Endothelial cell of umbilical vein (primary cell): ENCODE measurements at regions not wholly inside any gene's neighbourhood (a gene's known extent, or its start where the extent isn't known, plus 50 kb on each side); places are given as distances from the start of the nearest gene placed in this dataset.

Experiments
- BruUV-seq: library from RNA; stranded (reverse); fragments of 400-500 nt; replicated peaks from 2 replicates; lab custom pipeline; 2021; lab: Mats Ljungman, UMichigan
- CTCF ChIA-PET: fragments of 300-600, 350-600 bp; sonication (Branson Sonifier 250); formaldehyde crosslinking; loops from one replicate; lab custom pipeline; 2021; ENCODE audit warnings: antibody characterized with exemption, inconsistent platforms; lab: Charles Lee
- POLR2A ChIA-PET: fragments of 300-600, 350-600 bp; sonication (Branson Sonifier 250); formaldehyde crosslinking; loops from one replicate; lab custom pipeline; 2021; ENCODE audit warnings: antibody characterized with exemption, inconsistent platforms; lab: Charles Lee
- DNase-seq: peaks from one replicate; pipeline ENCODE4 v3.0.0-alpha.2; 2011; ENCODE audit warnings: low read depth, low spot score
- FAIRE-seq: peaks from 2 replicates; lab custom pipeline; 2011; peaks lifted over from hg19 to GRCh38; lab: Jason Lieb, UNC
- H2AFZ ChIP-seq: 2 replicates; pipeline ENCODE4 v1.6.0; 2012; ENCODE audit warnings: low read depth, low read length, control low read depth, inconsistent platforms
- H3K27ac ChIP-seq: 2 replicates; pipeline ENCODE4 v1.5.1; 2011; ENCODE audit warnings: low read depth, mild to moderate bottlenecking, control low read depth, low read length, moderate library complexity; ENCODE audit not compliant: insufficient read depth
- H3K27me3 ChIP-seq, 2 experiments: 2 replicates each; pipeline versions ENCODE4 v1.6.0 to v1.6.1; 2011; ENCODE audit warnings: low read length in 2 of 2, mixed read lengths in 1 of 2; ENCODE audit not compliant: control insufficient read depth in 2 of 2, insufficient read depth in 2 of 2
- H3K36me3 ChIP-seq, 2 experiments: 2 replicates in 1 of 2; 3 replicates in 1 of 2; pipeline ENCODE4 v1.5.1; 2011; ENCODE audit warnings: low read length in 2 of 2, mild to moderate bottlenecking in 1 of 2, moderate library complexity in 1 of 2; ENCODE audit not compliant: control insufficient read depth in 2 of 2, insufficient read depth in 2 of 2; ENCODE audit errors: extremely low read depth in 1 of 2
- H3K4me1 ChIP-seq: 3 replicates; pipeline ENCODE4 v1.5.1; 2011; ENCODE audit warnings: mild to moderate bottlenecking, low read length; ENCODE audit not compliant: control insufficient read depth, insufficient read depth; ENCODE audit errors: extremely low read depth
- H3K4me2 ChIP-seq: 2 replicates; pipeline ENCODE4 v1.6.1; 2011; ENCODE audit warnings: low read length, control low read depth, mixed read lengths; ENCODE audit not compliant: insufficient read depth
- H3K4me3 ChIP-seq, 3 experiments: fragments of 200-600 bp in 1 of 3; sonication (generic), shearing (Covaris generic) in 1 of 3; replicated peaks in 1 of 3; 2 replicates each; pipeline ENCODE4 v1.5.1; 2011 to 2016; ENCODE audit warnings: control low read depth in 3 of 3, low read length in 3 of 3, mild to moderate bottlenecking in 2 of 3, inconsistent platforms in 1 of 3, low read depth in 1 of 3, moderate library complexity in 1 of 3; ENCODE audit not compliant: insufficient read depth in 1 of 3
- H3K79me2 ChIP-seq: 2 replicates; pipeline ENCODE4 v1.6.0; 2012; ENCODE audit warnings: low read length, inconsistent platforms; ENCODE audit not compliant: control insufficient read depth, insufficient read depth
- H3K9ac ChIP-seq: replicated peaks from 2 replicates; pipeline ENCODE3; 2011; ENCODE audit warnings: low read length, control low read depth; ENCODE audit not compliant: insufficient read depth; ENCODE audit errors: extremely low read depth
- H3K9me1 ChIP-seq: replicated peaks from 3 replicates; pipeline ENCODE4 v1.6.0; 2011; ENCODE audit warnings: mild to moderate bottlenecking, low read length; ENCODE audit not compliant: control insufficient read depth, insufficient read depth; ENCODE audit errors: extremely low read depth
- H3K9me3 ChIP-seq: replicated peaks from 2 replicates; pipeline ENCODE4 v1.5.1; 2012; ENCODE audit warnings: low read length, inconsistent platforms; ENCODE audit not compliant: control insufficient read depth, insufficient read depth
- H4K20me1 ChIP-seq: replicated peaks from 2 replicates; pipeline ENCODE3; 2011; ENCODE audit warnings: mild to moderate bottlenecking, low read length; ENCODE audit not compliant: control insufficient read depth, insufficient read depth; ENCODE audit errors: extremely low read depth
- EZH2 ChIP-seq: IDR thresholded peaks from 2 replicates; pipeline ENCODE4 v1.6.1; 2012; ENCODE audit warnings: borderline replicate concordance, low read depth, mild to moderate bottlenecking, moderate library complexity, low read length, inconsistent platforms; ENCODE audit not compliant: severe bottlenecking
- FOS ChIP-seq: IDR thresholded peaks from 2 replicates; pipeline ENCODE4 v1.6.1; 2011; ENCODE audit warnings: mild to moderate bottlenecking, low read length, moderate library complexity, borderline replicate concordance; ENCODE audit not compliant: insufficient read depth
- GATA2 ChIP-seq: IDR thresholded peaks from 2 replicates; pipeline ENCODE4 v1.7.0; 2011; ENCODE audit warnings: low read depth, mild to moderate bottlenecking, moderate library complexity, mixed read lengths, low read length; ENCODE audit not compliant: insufficient read length, insufficient read depth
- JUN ChIP-seq: IDR thresholded peaks from 2 replicates; pipeline ENCODE4 v1.6.1; 2011; ENCODE audit warnings: borderline replicate concordance, low read depth; ENCODE audit not compliant: insufficient read length, insufficient read depth
- MYC ChIP-seq: IDR thresholded peaks from one replicate; pipeline ENCODE4 v1.6.1; 2011; ENCODE audit warnings: mild to moderate bottlenecking, low read depth, low read length
- POLR2A ChIP-seq: IDR thresholded peaks from 2 replicates; pipeline ENCODE4 v1.6.1; 2012; ENCODE audit warnings: low read depth, mild to moderate bottlenecking, control low read depth, low read length
- POLR2AphosphoS5 ChIP-seq: IDR thresholded peaks from 2 replicates; pipeline ENCODE4 v1.6.1; 2012; ENCODE audit warnings: low read depth, mild to moderate bottlenecking, control low read depth, low read length, moderate library complexity; ENCODE audit not compliant: insufficient read depth
- dilution Hi-C: fragments of 300-500 bp; cut with MboI; formaldehyde crosslinking; loops from one replicate; pipeline ENCODE4 v1.15.0; 2019; ENCODE audit warnings: low sequenced_read_pairs; ENCODE audit not compliant: extremely low pct_ligation_motif_present
- intact Hi-C: fragments of 100-400 bp; cut with micrococcal nuclease; formaldehyde crosslinking; loops from one replicate; pipeline ENCODE4 v1.10.0; 2022
- TF ChIP-seq, protein P1 (sequence below): IDR thresholded peaks from 2 replicates; pipeline ENCODE4 v1.6.1; 2011; ENCODE audit not compliant: insufficient read depth, insufficient read length
- TF ChIP-seq, protein P2 (sequence below), 2 donors: IDR thresholded peaks; 1 replicate in 1 of 2; 2 replicates in 1 of 2; pipeline ENCODE4 v1.5.1; 2011; ENCODE audit warnings: low read length in 2 of 2, mild to moderate bottlenecking in 2 of 2, moderate library complexity in 2 of 2, control low read depth in 1 of 2, inconsistent platforms in 1 of 2, low read depth in 1 of 2; ENCODE audit not compliant: insufficient read depth in 1 of 2; ENCODE audit errors: extremely low read depth in 1 of 2

DNA sequence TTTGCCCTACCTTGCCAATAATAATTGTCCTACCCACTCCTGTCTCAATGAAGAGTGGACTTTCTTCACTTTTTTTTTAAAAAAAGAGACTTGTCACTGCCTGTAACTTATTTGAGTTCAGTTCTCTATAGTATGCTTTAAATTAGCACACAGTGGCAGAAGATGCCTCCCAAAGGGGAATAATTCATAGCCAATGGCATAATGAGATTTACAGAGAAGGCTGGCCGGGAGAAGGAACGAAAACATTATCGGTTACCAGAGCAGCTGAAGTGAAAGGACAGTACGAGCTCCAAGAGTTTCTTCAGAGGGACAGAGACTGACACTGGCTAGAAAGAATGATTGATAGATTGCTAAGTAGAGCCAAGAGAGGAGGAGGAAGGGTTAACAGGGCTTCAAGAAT is 356.3 kb downstream of the EMP1 start:
- ChIA-PET POLR2A (no interaction called here), CTCF (interaction anchor here (2.8 kb wide), 1 partner anchor 18 kb away, joined by 9 read pairs; no protein-coding TSS in a partner anchor)
- FAIRE-seq (no peak), DNase-seq (no peak)
- H3K79me2 ChIP-seq = no peaks in the 10 kb centered on the region
- no TSS peak for BruUV-seq
- no peaks in the 10 kb centered on the region for H3K4me1 ChIP-seq
- no peaks in the 10 kb centered on the region for H3K36me3 ChIP-seq
- H2AFZ ChIP-seq = no peak overlapping the region
- dilution Hi-C loops (no loop called here), intact Hi-C loops (no loop called here)
- no peaks in the 10 kb centered on the region for H3K9me3 ChIP-seq
- H4K20me1 ChIP-seq = no peaks in the 10 kb centered on the region
- H3K9me1 ChIP-seq = no peaks in the 10 kb centered on the region
- H3K9ac ChIP-seq = no peak overlapping the region
- H3K27ac ChIP-seq = no peak overlapping the region
- H3K27me3 ChIP-seq = no peaks in the 10 kb centered on the region
- TF ChIP-seq POLR2AphosphoS5 (no peak), JUN (no peak), POLR2A (no peak), FOS (no peak), MYC (no peak), GATA2 (no peak), EZH2 (no peak)
- TF ChIP-seq, protein P1, sequence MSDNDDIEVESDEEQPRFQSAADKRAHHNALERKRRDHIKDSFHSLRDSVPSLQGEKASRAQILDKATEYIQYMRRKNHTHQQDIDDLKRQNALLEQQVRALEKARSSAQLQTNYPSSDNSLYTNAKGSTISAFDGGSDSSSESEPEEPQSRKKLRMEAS = no peak
- TF ChIP-seq, protein P2, sequence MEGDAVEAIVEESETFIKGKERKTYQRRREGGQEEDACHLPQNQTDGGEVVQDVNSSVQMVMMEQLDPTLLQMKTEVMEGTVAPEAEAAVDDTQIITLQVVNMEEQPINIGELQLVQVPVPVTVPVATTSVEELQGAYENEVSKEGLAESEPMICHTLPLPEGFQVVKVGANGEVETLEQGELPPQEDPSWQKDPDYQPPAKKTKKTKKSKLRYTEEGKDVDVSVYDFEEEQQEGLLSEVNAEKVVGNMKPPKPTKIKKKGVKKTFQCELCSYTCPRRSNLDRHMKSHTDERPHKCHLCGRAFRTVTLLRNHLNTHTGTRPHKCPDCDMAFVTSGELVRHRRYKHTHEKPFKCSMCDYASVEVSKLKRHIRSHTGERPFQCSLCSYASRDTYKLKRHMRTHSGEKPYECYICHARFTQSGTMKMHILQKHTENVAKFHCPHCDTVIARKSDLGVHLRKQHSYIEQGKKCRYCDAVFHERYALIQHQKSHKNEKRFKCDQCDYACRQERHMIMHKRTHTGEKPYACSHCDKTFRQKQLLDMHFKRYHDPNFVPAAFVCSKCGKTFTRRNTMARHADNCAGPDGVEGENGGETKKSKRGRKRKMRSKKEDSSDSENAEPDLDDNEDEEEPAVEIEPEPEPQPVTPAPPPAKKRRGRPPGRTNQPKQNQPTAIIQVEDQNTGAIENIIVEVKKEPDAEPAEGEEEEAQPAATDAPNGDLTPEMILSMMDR (IDR thresholded peaks at IDR 0.05; ENCODE audit: extremely low read depth in 1 of 2, insufficient read depth in 1 of 2, low read depth in 1 of 2, low read length in 2 of 2) = no peak
- H3K4me2 ChIP-seq = no peak overlapping the region
- H3K4me3 ChIP-seq = no peak overlapping the region
